ENCODE measurements at regions not wholly inside any gene's neighbourhood (a gene's known extent, or its start where the extent isn't known, plus 50 kb on each side); places are given as distances from the start of the nearest gene placed in this dataset.

DNA sequence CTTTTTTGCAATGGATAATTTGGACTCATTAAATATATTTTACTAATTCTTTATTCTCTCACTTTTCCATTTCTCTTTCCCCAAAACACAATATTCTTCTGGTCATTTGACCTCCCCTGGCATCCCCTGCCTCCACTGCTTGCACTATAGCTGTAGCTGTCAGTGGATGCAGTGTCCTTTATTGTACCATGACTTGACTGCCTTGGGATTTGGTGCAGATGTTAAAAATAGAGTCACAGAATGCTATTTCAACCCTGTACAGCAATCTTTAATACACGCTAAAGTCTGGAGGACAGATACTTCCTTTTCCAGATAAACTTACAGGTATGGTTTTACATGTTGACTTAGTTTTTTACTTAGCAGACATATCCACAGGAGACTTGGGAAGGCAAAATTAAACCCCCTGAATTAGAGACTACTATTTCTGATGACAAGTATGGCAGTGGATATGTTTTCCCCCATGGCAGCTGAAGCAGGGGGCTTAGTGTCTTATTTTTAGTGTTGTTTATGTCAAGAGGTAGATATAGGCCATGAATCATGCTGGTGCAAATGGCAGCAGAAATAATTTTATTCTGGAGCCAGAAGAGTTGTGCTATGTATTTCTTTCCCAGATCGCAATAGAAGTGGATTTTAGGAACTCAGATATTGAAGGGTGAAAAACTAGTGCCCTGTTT is 461.4 kb downstream of the NAF1 start:
- H3K9me3 ChIP-seq, result no peaks in the 10 kb centered on the region
- 44 to 49% (median 44%) methylated on average over 2 of the region's 2 CpGs for WGBS, 3 donors
- no peaks in the 10 kb centered on the region for H3K27me3 ChIP-seq
- TF ChIP-seq EP300 (IDR thresholded peaks at IDR 0.05) (no peak), CTCF (IDR thresholded peaks at IDR 0.05) (no peak), POLR2A (IDR thresholded peaks at IDR 0.05) (no peak)
- no peak overlapping the region for H3K4me3 ChIP-seq
- H3K27ac ChIP-seq, result no peak overlapping the region
- no peaks in the 10 kb centered on the region for H3K4me1 ChIP-seq (ENCODE audit: insufficient read depth)
- no peak for DNase-seq
- H3K36me3 ChIP-seq, result no peaks in the 10 kb centered on the region
- intact Hi-C loops (cut with DNase I), result no loop called here

- Histone ChIP-seq H3K27ac (no peak overlapping the region), H3K9me3 (no peaks in the 10 kb centered on the region), H3K36me3 (no peaks in the 10 kb centered on the region), H3K27me3 (no peaks in the 10 kb centered on the region), H3K4me3 (no peak overlapping the region), H3K4me1 (ENCODE audit: insufficient read depth) (no peaks in the 10 kb centered on the region)
- intact Hi-C loops (cut with DNase I), result no loop called here
- no peak for TF ChIP-seq EP300 (IDR thresholded peaks at IDR 0.05)
- TF ChIP-seq POLR2A (IDR thresholded peaks at IDR 0.05), result no peak
- no peak for TF ChIP-seq CTCF (IDR thresholded peaks at IDR 0.05)
- WGBS, 3 donors, result 83 to 90% (median 89%) methylated on average over 3 of the region's 3 CpGs
- no peak for DNase-seq
Measured at GRCh38 chr4:162700815-162701361, 465.8 kb downstream of the NAF1 start.

GRCh38 chr4:162700358-162700757 is 466.3 kb downstream of the NAF1 start:
- Histone ChIP-seq H3K4me3 (no peak overlapping the region), H3K9me3 (no peaks in the 10 kb centered on the region), H3K27me3 (no peaks in the 10 kb centered on the region), H3K27ac (no peak overlapping the region), H3K36me3 (no peaks in the 10 kb centered on the region), H3K4me1 (ENCODE audit: insufficient read depth) (no peaks in the 10 kb centered on the region)
- no peak for DNase-seq
- WGBS, 3 donors, result 77 to 88% (median 86%) methylated on average over 2 of the region's 2 CpGs
- TF ChIP-seq CTCF (IDR thresholded peaks at IDR 0.05), result no peak
- no peak for TF ChIP-seq EP300 (IDR thresholded peaks at IDR 0.05)
- no peak for TF ChIP-seq POLR2A (IDR thresholded peaks at IDR 0.05)
- intact Hi-C loops (cut with DNase I), result no loop called here

DNA sequence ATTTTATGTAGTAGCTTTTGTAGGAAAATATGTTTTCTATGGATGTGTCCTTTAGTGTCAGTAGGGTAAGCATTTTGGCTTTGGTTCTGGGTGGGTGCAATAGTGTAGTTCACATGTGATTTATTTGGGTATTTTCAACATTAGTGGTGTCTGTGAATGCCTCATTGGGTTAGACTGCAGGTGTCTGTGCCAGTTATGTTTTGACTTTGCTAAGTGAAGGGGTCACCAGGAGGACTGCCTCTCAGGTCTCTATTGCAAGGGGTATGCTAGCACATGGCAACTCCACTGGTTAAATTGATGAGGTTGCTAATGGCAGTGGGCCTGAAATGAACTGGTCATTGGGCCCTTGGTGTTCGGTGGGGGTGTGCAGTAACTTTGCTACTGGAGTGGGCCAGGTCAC is 467.1 kb downstream of the NAF1 start:
- no peak for TF ChIP-seq POLR2A (IDR thresholded peaks at IDR 0.05)
- TF ChIP-seq CTCF (IDR thresholded peaks at IDR 0.05), result no peak
- no peak for TF ChIP-seq EP300 (IDR thresholded peaks at IDR 0.05)
- no peak for DNase-seq
- Histone ChIP-seq H3K27me3 (no peaks in the 10 kb centered on the region), H3K4me3 (no peak overlapping the region), H3K9me3 (no peaks in the 10 kb centered on the region), H3K36me3 (no peaks in the 10 kb centered on the region), H3K4me1 (ENCODE audit: insufficient read depth) (no peaks in the 10 kb centered on the region), H3K27ac (no peak overlapping the region)
- intact Hi-C loops (cut with DNase I), result no loop called here
- WGBS, 3 donors, result 73 to 100% (median 77%) methylated on average over 1 of the region's 1 CpG
